Activated effector memory CD4-positive, alpha-beta T cell treated with anti-CD3 and anti-CD28 coated beads, Interleukin-2, amount 50 U/mL, for 16 hours (primary cell): ENCODE measurements at regions not wholly inside any gene's neighbourhood (a gene's known extent, or its start where the extent isn't known, plus 50 kb on each side); places are given as distances from the start of the nearest gene placed in this dataset.
"Not testable (repeated sequence)": the region's sequence is repeated elsewhere in the genome, so short reads cannot be mapped to it uniquely, and the experiment has no call there.

Experiments used
- DNase-seq: peaks from one replicate; pipeline ENCODE4 v3.0.0-alpha.2; 2020

DNA sequence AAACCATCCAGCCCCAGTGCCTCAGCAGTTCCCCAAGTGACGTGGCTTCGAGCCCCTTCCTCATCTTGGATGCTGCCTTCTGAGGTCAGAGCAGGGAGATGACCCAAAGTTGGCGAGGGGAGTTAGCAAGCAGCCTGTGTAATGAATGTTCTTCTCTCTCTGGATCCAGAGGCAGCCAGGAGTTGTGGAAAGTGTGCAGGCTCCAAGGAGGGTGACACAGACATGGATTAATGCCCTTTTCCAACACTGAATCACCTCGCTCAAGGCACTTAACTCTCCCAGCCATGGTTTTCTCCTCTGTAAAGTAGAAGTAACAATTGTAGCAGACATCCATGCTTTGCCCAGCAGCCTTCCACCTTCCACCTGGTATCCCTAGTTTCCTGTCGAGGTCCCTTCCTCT is 64.6 kb upstream of the HAND1 start:
- no peak for DNase-seq

DNA sequence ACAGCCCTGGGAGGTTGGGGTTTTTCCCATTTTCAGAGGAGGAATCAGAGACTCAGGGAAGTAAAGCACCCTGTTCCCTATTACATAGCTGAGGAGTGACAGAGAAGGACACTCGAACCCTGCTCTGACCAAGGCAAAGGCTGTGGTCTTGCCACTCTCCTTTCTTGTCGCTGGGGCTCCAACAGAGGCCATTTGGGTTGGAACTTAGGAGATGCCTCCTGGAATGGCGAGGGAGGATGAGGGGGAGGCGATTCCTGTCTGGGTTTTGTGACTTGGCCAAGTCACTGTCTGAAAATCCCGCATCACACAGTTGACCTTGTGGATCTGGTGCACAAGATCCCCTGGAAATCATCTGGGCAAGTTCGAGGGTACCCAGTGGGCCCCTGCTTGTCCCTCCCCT is 64.0 kb upstream of the HAND1 start:
- no peak for DNase-seq

DNA sequence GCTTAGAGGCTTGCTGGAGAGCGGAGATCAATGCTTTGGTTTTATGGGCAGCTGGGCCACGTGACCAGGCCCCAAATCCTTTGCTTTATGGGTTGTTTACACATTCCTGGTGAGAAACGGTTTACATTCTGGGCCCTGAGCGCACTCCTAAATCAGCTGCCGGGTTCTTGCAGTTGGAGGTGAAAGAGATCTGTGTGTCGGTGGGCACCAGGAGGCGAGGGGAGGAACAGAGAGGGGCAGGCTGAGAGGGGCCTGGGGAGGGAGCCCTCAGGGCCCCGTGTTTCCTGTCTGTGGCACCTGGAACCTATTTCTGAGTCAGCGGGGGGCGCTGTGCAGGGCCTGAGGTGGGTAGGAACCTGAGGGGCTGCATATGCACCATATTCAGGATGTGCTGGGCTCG is 63.5 kb upstream of the HAND1 start:
- DNase-seq = no peak

DNA sequence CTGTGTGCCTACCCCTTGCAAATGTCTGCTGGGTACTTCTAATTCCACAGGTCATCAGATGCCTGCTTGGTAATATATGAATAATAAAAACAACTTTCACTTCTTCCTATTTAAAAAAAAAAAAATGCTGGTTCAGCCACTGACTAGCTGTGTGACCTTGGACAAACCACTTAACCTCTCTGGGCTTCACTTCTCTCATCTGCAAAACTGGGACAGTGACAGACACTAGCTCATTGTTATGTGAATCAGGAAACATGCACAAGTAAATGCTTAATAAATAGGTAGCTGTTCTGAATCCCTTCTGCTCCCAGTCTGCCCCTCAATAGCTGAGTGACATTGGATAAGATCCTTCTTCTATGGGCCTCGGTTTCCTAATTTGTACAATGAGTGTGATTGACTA is 62.6 kb upstream of the HAND1 start:
- DNase-seq = no peak

DNA sequence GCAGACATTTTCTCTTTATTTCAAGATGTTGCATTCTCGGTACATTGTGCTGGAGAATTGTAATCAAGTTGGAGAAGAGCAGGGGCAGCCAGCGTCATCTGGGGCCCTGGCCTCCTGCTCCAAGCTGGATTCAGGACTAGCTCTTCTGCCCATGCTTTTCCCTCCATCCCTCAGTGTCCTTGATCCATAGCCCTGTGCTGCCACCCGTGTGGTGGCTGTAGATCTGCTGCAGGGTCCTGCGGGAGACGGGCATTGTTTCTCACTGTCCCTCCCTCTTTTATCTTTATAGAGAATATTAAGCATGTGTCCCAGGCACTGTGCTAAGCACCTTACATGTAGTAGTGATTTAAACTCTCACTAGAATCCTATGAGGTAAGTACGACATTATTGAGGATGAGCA is 60.5 kb upstream of the HAND1 start:
- DNase-seq = no peak

DNA sequence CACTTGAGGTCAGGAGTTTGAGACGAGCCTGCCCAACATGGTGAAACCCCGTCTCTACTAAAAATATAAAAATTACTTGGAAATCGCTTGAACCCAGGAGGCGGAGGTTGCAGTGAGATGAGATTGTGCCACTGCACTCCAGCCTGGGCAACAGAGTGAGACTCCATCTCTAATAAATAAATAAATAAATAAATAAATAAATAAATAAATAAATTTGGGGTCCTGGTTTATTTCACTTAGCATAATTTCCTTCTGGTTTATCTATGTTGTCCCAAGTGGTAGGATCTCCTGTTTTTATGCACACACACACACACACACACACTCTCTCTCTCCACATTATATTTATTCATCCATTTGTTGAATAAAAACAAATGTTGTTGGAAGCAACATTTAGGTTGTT is 58.4 kb upstream of the HAND1 start:
- DNase-seq = not testable (repeated sequence)

DNA sequence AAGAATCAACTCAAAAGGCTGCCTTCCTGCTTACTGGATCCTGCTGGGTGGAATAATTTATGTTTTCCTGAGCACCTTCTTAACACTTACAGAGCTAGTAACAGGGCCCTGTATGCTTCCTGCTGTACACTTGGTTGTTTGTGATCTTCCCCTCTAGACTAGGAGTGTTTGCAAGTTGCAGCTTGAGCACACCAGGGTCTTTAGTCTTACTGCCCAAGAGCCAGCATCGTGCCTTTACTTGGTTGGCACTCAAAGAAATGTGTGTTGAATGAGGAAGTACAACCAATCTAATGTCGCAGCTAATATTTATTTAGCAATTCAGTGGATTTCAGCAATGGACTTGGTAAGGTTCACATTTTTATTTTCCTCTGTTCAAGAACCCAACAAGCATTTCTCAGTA is 57.5 kb upstream of the HAND1 start:
- no peak for DNase-seq

DNA sequence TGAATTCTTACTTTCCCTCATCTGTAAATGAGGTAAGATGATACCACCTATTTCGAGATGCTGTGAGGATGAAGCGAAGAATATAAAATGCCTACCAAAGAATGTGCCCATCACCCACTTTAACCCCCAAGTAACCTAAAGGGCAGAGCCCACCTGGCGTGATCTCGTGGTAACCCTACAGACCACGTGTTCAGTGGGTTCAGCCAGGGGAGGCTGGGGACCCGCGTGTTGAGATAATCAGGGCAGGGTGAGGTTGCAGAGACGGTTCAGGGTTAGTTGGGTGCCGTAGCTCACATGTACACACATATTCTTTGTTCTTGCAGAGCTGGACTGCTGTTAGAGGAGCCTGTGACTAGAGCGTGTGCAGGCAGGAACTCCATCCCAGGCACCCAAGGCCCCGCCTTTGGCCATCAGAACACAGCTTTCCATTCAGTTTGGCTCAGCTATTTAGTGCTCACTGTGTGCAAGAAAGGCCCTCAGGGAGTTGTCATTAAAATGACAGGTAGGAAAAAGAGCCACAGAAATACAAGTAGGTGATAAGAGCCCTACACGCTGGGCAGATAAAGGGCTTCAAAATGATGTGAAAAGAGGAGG is 56.5 kb upstream of the HAND1 start:
- DNase-seq = no peak

DNA sequence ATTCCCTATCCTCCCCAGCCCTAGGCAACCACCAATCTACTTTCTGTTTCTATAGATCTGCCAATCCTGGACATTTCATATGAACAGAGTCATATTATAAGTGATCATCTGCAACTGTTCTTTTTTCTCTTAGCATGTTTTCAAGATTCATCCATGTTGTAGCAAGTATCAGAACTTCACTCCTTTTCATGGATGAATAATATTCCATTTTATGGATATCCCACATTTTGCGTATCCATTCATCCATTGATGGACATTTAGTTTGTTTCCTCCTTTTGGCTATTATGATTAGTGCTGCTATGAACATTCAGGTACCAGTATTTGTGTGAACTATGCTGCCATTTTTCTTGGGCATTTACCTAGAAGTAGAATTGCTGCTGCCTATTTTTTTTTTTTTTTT is 51.3 kb upstream of the HAND1 start:
- DNase-seq = no peak

DNA sequence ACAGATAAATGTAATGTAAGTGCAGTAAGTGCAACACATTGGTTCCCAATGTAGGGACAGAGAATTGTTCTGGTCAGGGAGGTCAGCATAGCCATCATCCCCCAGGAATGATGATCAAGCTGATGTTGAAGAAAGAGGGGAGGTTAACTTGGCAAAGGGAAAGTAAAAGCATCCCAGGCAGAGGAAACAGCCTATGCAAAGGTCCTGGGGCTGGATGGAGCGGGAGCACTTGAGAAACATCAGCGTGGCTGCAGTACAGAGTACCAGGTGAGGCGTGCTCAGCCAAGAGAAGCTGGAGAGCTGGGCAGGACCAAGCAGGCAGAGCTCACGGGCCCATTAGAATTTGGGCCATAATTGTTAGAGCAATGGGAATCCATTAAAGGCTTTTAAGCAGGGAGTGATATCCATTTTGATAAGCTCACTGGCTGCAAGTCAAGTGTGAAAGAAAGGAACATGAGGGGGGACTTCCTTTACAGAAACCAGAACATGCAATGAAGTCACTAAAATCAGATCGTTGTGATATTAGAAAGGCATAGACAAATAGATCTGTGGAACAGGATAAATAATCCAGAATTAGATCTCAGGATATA is 50.1 kb upstream of the HAND1 start:
- no peak for DNase-seq
